ENCODE measurements at regions not wholly inside any gene's neighbourhood (a gene's known extent, or its start where the extent isn't known, plus 50 kb on each side); places are given as distances from the start of the nearest gene placed in this dataset.

- DNase-seq (ENCODE audit: low read depth) = no peak
These were observed 59.6 kb upstream of the CDH13 start for GRCh38 chr16:82567175-82567574.

GRCh38 chr16:82563401-82563800, 63.4 kb upstream of the CDH13 start:
- DNase-seq (ENCODE audit: low read depth) = no peak

GRCh38 chr16:82562183-82562683, 64.5 kb upstream of the CDH13 start:
- no peak for DNase-seq (ENCODE audit: low read depth)

- no peak for DNase-seq (ENCODE audit: low read depth)
These were observed 65.9 kb upstream of the CDH13 start for GRCh38 chr16:82560805-82561325.

- DNase-seq (ENCODE audit: low read depth) = no peak
These were observed 82.2 kb upstream of the CDH13 start for GRCh38 chr16:82544378-82545160.

- DNase-seq (ENCODE audit: low read depth) = no peak
These were observed 84.1 kb upstream of the CDH13 start for GRCh38 chr16:82542714-82543113.

GRCh38 chr16:82541103-82541502, 85.7 kb upstream of the CDH13 start:
- DNase-seq (ENCODE audit: low read depth) = no peak

GRCh38 chr16:82535764-82536163, 91.0 kb upstream of the CDH13 start:
- no peak for DNase-seq (ENCODE audit: low read depth)

- no peak for DNase-seq (ENCODE audit: low read depth)
These were observed 91.5 kb upstream of the CDH13 start for GRCh38 chr16:82535262-82535661.

- DNase-seq (ENCODE audit: low read depth) = no peak
These were observed 93.6 kb upstream of the CDH13 start for GRCh38 chr16:82533189-82533588.

- DNase-seq (ENCODE audit: low read depth) = no peak
These were observed 95.9 kb upstream of the CDH13 start for GRCh38 chr16:82530883-82531282.

- no peak for DNase-seq (ENCODE audit: low read depth)
These were observed 99.7 kb upstream of the CDH13 start for GRCh38 chr16:82527101-82527500.

- no peak for DNase-seq (ENCODE audit: low read depth)
These were observed 101.8 kb upstream of the CDH13 start for GRCh38 chr16:82524976-82525375.

GRCh38 chr16:82523815-82524214, 103.0 kb upstream of the CDH13 start:
- no peak for DNase-seq (ENCODE audit: low read depth)

GRCh38 chr16:82522026-82522425, 104.7 kb upstream of the CDH13 start:
- no peak for DNase-seq (ENCODE audit: low read depth)

- no peak for DNase-seq (ENCODE audit: low read depth)
These were observed 108.0 kb upstream of the CDH13 start for GRCh38 chr16:82518811-82519210.

- no peak for DNase-seq (ENCODE audit: low read depth)
These were observed 112.5 kb upstream of the CDH13 start for GRCh38 chr16:82514262-82514661.

GRCh38 chr16:82510789-82511305, 115.9 kb upstream of the CDH13 start:
- no peak for DNase-seq (ENCODE audit: low read depth)

GRCh38 chr16:82509691-82510430, 116.9 kb upstream of the CDH13 start:
- no peak for DNase-seq (ENCODE audit: low read depth)

GRCh38 chr16:82506692-82507670, 119.8 kb upstream of the CDH13 start:
- no peak for DNase-seq (ENCODE audit: low read depth)

- no peak for DNase-seq (ENCODE audit: low read depth)
These were observed 121.9 kb upstream of the CDH13 start for GRCh38 chr16:82504836-82505235.

GRCh38 chr16:82499302-82499701, 127.5 kb upstream of the CDH13 start:
- DNase-seq (ENCODE audit: low read depth) = no peak
